ENCODE measurements at regions not wholly inside any gene's neighbourhood (a gene's known extent, or its start where the extent isn't known, plus 50 kb on each side); places are given as distances from the start of the nearest gene placed in this dataset.

- TF ChIP-seq L3MBTL2 (conservative IDR thresholded peaks at IDR 0.05) (no peak), FOXK2 (IDR thresholded peaks at IDR 0.05) (no peak), ZNF384 (IDR thresholded peaks at IDR 0.05) (no peak), SP1 (IDR thresholded peaks at IDR 0.05) (no peak), BHLHE40 (IDR thresholded peaks at IDR 0.05; ENCODE audit: borderline replicate concordance) (no peak), ELF4 (IDR thresholded peaks at IDR 0.05) (no peak)
Observed at GRCh38 chr10:125457406-125457805, 225.6 kb downstream of the TEX36 start.
